HG03280 (cell line): ENCODE measurements at regions not wholly inside any gene's neighbourhood (a gene's known extent, or its start where the extent isn't known, plus 50 kb on each side); places are given as distances from the start of the nearest gene placed in this dataset.

Experiments
- ATAC-seq: cut with Tn5 transposase; IDR thresholded peaks from one replicate; pipeline ENCODE4 v1.9.1; 2021; ENCODE audit warnings: mild to moderate bottlenecking, moderate library complexity; ENCODE audit not compliant: unreplicated experiment

GRCh38 chr6:138550346-138550767 lies 51.1 kb upstream of the NHSL1 start:
- no peak for ATAC-seq

- no peak for ATAC-seq
Observed at GRCh38 chr6:138554146-138554545, 54.9 kb upstream of the NHSL1 start.

GRCh38 chr6:138555421-138555988 lies 56.2 kb upstream of the NHSL1 start:
- no peak for ATAC-seq

GRCh38 chr6:138557147-138557546 lies 57.9 kb upstream of the NHSL1 start:
- no peak for ATAC-seq

GRCh38 chr6:138559143-138559542 lies 59.8 kb upstream of the NHSL1 start:
- no peak for ATAC-seq

GRCh38 chr6:138560130-138560860 lies 61.0 kb upstream of the NHSL1 start:
- ATAC-seq, result no peak

GRCh38 chr6:138562691-138563090 lies 63.4 kb upstream of the NHSL1 start:
- no peak for ATAC-seq

- ATAC-seq, result no peak
Observed at GRCh38 chr6:138563231-138563630, 63.9 kb upstream of the NHSL1 start.

- no peak for ATAC-seq
Observed at GRCh38 chr6:138563650-138564049, 64.4 kb upstream of the NHSL1 start.

GRCh38 chr6:138564170-138564721 lies 65.0 kb upstream of the NHSL1 start:
- ATAC-seq, result no peak

- ATAC-seq, result no peak
Observed at GRCh38 chr6:138567052-138567451, 67.8 kb upstream of the NHSL1 start.

GRCh38 chr6:138568997-138569396 lies 69.7 kb upstream of the NHSL1 start:
- no peak for ATAC-seq

- no peak for ATAC-seq
Observed at GRCh38 chr6:138569554-138569953, 70.3 kb upstream of the NHSL1 start.

- no peak for ATAC-seq
Observed at GRCh38 chr6:138569970-138570724, 70.9 kb upstream of the NHSL1 start.

- no peak for ATAC-seq
Observed at GRCh38 chr6:138570725-138571029, 71.4 kb upstream of the NHSL1 start.

GRCh38 chr6:138571181-138571580 lies 71.9 kb upstream of the NHSL1 start:
- ATAC-seq, result no peak

- ATAC-seq, result no peak
Observed at GRCh38 chr6:138571585-138572166, 72.4 kb upstream of the NHSL1 start.

GRCh38 chr6:138572167-138572875 lies 73.0 kb upstream of the NHSL1 start:
- no peak for ATAC-seq

- no peak for ATAC-seq
Observed at GRCh38 chr6:138572885-138573284, 73.6 kb upstream of the NHSL1 start.

- no peak for ATAC-seq
Observed at GRCh38 chr6:138575257-138575656, 76.0 kb upstream of the NHSL1 start.

- ATAC-seq, result no peak
Observed at GRCh38 chr6:138576313-138576712, 77.0 kb upstream of the NHSL1 start.
